ENCODE measurements at regions not wholly inside any gene's neighbourhood (a gene's known extent, or its start where the extent isn't known, plus 50 kb on each side); places are given as distances from the start of the nearest gene placed in this dataset.

- H2BK15ac ChIP-seq (ENCODE audit: low read length) = no peak overlapping the region
- H3K4me1 ChIP-seq (replicated peaks in 1 of 4; ENCODE audit: control insufficient read depth in 3 of 4, insufficient read depth in 4 of 4, low read length in 3 of 4) = no peaks in the 10 kb centered on the region
- H3K36me3 ChIP-seq (ENCODE audit: control insufficient read depth in 2 of 4, insufficient read depth in 4 of 4, low read length in 3 of 4) = no peaks in the 10 kb centered on the region
- H3K79me2 ChIP-seq (ENCODE audit: control insufficient read depth in 1 of 2, insufficient read depth in 2 of 2, low read length in 2 of 2) = no peaks in the 10 kb centered on the region
- ChIA-PET POLR2A (ENCODE audit: partially characterized antibody) (interaction anchor here (0.6 kb wide), 1 partner anchor 201 kb away, joined by 3 read pairs; no protein-coding TSS in a partner anchor), CTCF (ENCODE audit: partially characterized antibody) (no interaction called here)
- no peak overlapping the region for H2BK120ac ChIP-seq (replicated peaks; ENCODE audit: low read depth, low read length)
- H3K18ac ChIP-seq (ENCODE audit: extremely low read depth, low read length) = no peak overlapping the region
- no peaks in the 10 kb centered on the region; the same call in 1 of the 2 replicates for H3K23me2 ChIP-seq (ENCODE audit: low read depth, low read length)
- DNase-seq (ENCODE audit: low read depth in 1 of 2, low spot score in 2 of 2) = no peak
- no peak for TF ChIP-seq MAX (IDR thresholded peaks at IDR 0.05)
- TF ChIP-seq ATF2 (IDR thresholded peaks at IDR 0.05; ENCODE audit: low read length) = no peak
- no peak for TF ChIP-seq FOSL1 (IDR thresholded peaks at IDR 0.05; ENCODE audit: insufficient read depth, low read depth, low read length)
- no peak for TF ChIP-seq SP1 (IDR thresholded peaks at IDR 0.05; ENCODE audit: low read depth, low read length)
- no peak for TF ChIP-seq PHF8 (conservative IDR thresholded peaks at IDR 0.05; ENCODE audit: low read depth, low read length)
- TF ChIP-seq SIN3A (conservative IDR thresholded peaks at IDR 0.05 in 1 of 2, IDR thresholded peaks at IDR 0.05 in 1 of 2; ENCODE audit: low read depth in 1 of 2, low read length in 2 of 2) = no peak
- no peak for TF ChIP-seq RFX5 (IDR thresholded peaks at IDR 0.05; ENCODE audit: borderline replicate concordance, low read depth, low read length)
- TF ChIP-seq CTBP2 (IDR thresholded peaks at IDR 0.05; ENCODE audit: borderline replicate concordance, insufficient read depth, insufficient read length, low read length) = no peak
- no peak overlapping the region for H3K14ac ChIP-seq (ENCODE audit: insufficient read length)
- no peak overlapping the region for H3K9ac ChIP-seq (replicated peaks in 1 of 4; ENCODE audit: extremely low read depth in 1 of 4, low read depth in 3 of 4, low read length in 3 of 4)
- no peak overlapping the region for H2BK12ac ChIP-seq (ENCODE audit: low read depth, low read length)
- no peak overlapping the region for H4K8ac ChIP-seq (ENCODE audit: extremely low read depth, insufficient read depth, low read length)
- H3K23ac ChIP-seq (ENCODE audit: insufficient read length) = no peak overlapping the region
- no peak overlapping the region for H2BK20ac ChIP-seq (ENCODE audit: low read length)
- WGBS, 2 experiments (ENCODE audit: extremely low coverage in 1 of 2, insufficient coverage in 1 of 2, insufficient read length in 1 of 2, insufficient replicate concordance in 2 of 2, low coverage in 1 of 2, low lambda C conversion rate in 2 of 2, missing lambda C conversion rate in 1 of 2) = 85% methylated on average over 2 of the region's 2 CpGs; no CpG with 5 or more reads in 1 of the 2 experiments
- H4K5ac ChIP-seq (ENCODE audit: insufficient read length, low read depth, low read length) = no peak overlapping the region
- H3K4me2 ChIP-seq (ENCODE audit: insufficient read depth in 1 of 2, low read depth in 2 of 2, low read length in 2 of 2) = no peak overlapping the region
- H2AK5ac ChIP-seq (ENCODE audit: low read depth, low read length) = no peak overlapping the region
- no peak overlapping the region for H3K4me3 ChIP-seq (ENCODE audit: extremely low read depth in 1 of 4, insufficient read depth in 2 of 4, low read depth in 3 of 4, low read length in 4 of 4)
- no peak overlapping the region for H3K27ac ChIP-seq (ENCODE audit: low read depth, low read length)
- H2BK5ac ChIP-seq (ENCODE audit: low read depth, low read length) = no peak overlapping the region
- H3K56ac ChIP-seq (replicated peaks; ENCODE audit: insufficient read length, low read depth, low read length) = no peak overlapping the region
- no peak overlapping the region for H4K91ac ChIP-seq (replicated peaks; ENCODE audit: insufficient read length, low read length)
- no peaks in the 10 kb centered on the region for H3K9me3 ChIP-seq (ENCODE audit: insufficient read depth in 2 of 2, low read depth in 1 of 2, low read length in 1 of 2)
- no peak for FAIRE-seq
- no peak overlapping the region for H2AFZ ChIP-seq (ENCODE audit: low read length)
- H4K20me1 ChIP-seq (replicated peaks in 1 of 2; ENCODE audit: control insufficient read depth in 1 of 2, insufficient read depth in 2 of 2, low read length in 2 of 2) = no peaks in the 10 kb centered on the region
- no peaks in the 10 kb centered on the region for H3K27me3 ChIP-seq (replicated peaks in 1 of 4; ENCODE audit: control insufficient read depth in 3 of 4, extremely low read depth in 1 of 4, insufficient read depth in 3 of 4, low read length in 3 of 4)
- no peak overlapping the region for H3K4ac ChIP-seq (replicated peaks; ENCODE audit: insufficient read length, low read depth, low read length)
- no peaks in the 10 kb centered on the region for H3K79me1 ChIP-seq (ENCODE audit: low read depth, low read length)
Measured at GRCh38 chr20:11158589-11158988, 484.8 kb upstream of the JAG1 start.

All from H1 (cell line).